ENCODE measurements at regions not wholly inside any gene's neighbourhood (a gene's known extent, or its start where the extent isn't known, plus 50 kb on each side); places are given as distances from the start of the nearest gene placed in this dataset.

DNA sequence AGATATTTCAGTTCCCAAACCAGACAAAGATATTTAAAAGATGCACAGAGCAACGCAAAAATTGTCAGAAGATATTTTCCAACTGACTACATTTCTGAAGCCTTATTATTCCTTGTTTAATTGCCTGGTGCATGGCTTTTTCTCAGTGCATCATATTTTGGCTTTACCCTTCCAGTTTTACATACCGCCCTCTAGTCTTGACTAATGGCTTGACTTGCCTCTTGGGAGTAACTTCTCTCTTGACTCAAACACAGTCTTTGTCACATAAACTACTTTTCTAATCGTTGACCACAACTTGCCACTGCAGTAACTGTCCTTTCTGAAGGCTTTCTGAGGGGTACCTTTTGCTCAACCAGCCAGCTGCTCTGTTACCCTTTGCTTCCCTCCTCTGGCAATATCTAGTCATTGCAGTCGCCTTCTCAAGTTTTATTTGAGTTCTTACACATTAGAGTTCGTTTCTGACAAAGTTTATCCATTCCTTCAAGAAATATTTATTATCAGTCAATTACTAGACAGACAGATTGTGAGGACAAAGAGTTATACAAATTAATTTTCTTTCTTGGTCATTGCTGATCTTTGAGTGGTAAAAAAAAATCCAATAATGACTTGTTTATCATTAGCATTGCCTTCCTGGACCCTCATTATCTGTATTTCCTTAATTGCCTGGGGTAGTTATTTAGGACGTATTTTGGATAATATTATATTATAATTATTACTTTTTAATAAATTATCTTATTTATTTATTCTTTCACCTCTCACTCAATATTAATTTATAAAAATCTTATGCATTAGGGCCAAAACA, 506.9 kb upstream of the PCDH10 start:
- Histone ChIP-seq H4K20me1 (ENCODE audit: insufficient read depth, low read length) (no peaks in the 10 kb centered on the region), H3F3A (ENCODE audit: insufficient read depth, low read length) (no peaks in the 10 kb centered on the region), H3K79me2 (ENCODE audit: insufficient read depth, low read length) (no peaks in the 10 kb centered on the region), H3K4me2 (ENCODE audit: low read length) (0 out of 2 replicates have a peak overlapping the region, but pooled peaks have one; percentile 24), H3K4me3 (ENCODE audit: low read depth, low read length, poor library complexity, severe bottlenecking) (no peak overlapping the region), H3K9me2 (ENCODE audit: low read depth, low read length) (no peaks in the 10 kb centered on the region), H3K9ac (ENCODE audit: low read length) (peak overlapping the region; percentile 2; the same call in 1 of the 2 replicates), H3K27me3 (ENCODE audit: insufficient read depth, low read length) (no peaks in the 10 kb centered on the region), H2AFZ (ENCODE audit: low read length) (peak overlapping the region; percentile 39; the same call in 1 of the 2 replicates), H3K4me1 (ENCODE audit: insufficient read depth, low read length, severe bottlenecking) (peaks cover 22% of the 10 kb centered on the region), H3K36me3 (ENCODE audit: insufficient read depth, low read length) (no peaks in the 10 kb centered on the region; the same call in 1 of the 2 replicates), H3K9me3 (ENCODE audit: low read length) (peaks cover 9% of the 10 kb centered on the region; the same call in 1 of the 2 replicates), H3K27ac (ENCODE audit: low read depth, low read length, poor library complexity, severe bottlenecking) (peak overlapping the region; percentile 50)
- TF ChIP-seq, protein P1, sequence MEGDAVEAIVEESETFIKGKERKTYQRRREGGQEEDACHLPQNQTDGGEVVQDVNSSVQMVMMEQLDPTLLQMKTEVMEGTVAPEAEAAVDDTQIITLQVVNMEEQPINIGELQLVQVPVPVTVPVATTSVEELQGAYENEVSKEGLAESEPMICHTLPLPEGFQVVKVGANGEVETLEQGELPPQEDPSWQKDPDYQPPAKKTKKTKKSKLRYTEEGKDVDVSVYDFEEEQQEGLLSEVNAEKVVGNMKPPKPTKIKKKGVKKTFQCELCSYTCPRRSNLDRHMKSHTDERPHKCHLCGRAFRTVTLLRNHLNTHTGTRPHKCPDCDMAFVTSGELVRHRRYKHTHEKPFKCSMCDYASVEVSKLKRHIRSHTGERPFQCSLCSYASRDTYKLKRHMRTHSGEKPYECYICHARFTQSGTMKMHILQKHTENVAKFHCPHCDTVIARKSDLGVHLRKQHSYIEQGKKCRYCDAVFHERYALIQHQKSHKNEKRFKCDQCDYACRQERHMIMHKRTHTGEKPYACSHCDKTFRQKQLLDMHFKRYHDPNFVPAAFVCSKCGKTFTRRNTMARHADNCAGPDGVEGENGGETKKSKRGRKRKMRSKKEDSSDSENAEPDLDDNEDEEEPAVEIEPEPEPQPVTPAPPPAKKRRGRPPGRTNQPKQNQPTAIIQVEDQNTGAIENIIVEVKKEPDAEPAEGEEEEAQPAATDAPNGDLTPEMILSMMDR (IDR thresholded peaks at IDR 0.05; ENCODE audit: low read length) = peak; percentile 96
- TF ChIP-seq EZH2 (IDR thresholded peaks at IDR 0.05; ENCODE audit: borderline replicate concordance, low read length) = no peak

DNA sequence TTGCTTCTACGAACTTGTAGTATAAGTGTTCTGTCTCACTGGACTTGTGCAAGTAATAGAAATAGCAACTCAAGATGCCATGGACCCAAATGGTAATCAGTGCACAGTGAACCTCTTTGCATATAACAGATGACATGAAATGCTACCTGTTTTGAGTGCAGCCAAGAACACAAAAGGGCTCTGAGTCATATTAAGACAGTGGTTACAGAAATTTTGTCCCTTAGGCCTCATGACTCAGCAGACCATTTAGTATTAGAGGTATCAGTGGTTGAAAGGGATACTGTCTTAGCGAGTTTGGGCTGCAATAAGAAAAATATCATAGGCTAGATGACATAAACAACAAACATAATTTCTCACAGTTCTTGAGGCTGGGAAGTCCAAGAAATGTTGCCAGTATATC, 502.9 kb upstream of the PCDH10 start:
- Histone ChIP-seq H3K9ac (ENCODE audit: low read length) (no peak overlapping the region), H3K9me2 (ENCODE audit: low read depth, low read length) (no peaks in the 10 kb centered on the region)

DNA sequence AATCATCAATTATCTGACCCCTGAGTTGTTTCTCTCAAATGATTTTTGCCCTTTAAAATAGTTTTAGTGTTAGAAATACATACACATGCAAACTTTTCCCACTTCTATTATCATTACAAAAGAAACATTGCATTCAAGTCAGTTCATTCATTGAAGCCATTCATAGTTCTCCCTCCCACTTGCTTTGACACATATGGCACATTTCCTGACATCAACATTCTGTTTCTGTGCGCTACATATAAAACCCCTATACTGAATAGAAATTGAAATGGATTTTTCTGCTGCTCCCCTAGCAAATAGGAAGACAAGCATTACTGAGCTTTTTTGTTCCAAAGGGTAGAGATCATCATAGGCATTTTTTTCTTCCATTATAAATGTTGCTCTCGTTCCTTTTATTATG, 497.9 kb upstream of the PCDH10 start:
- Histone ChIP-seq H2AFZ (ENCODE audit: low read length) (no peak overlapping the region; the same call in 1 of the 2 replicates), H3K27me3 (ENCODE audit: insufficient read depth, low read length) (no peaks in the 10 kb centered on the region), H4K20me1 (ENCODE audit: insufficient read depth, low read length) (no peaks in the 10 kb centered on the region), H3F3A (ENCODE audit: insufficient read depth, low read length) (peaks cover 5% of the 10 kb centered on the region; the same call in 1 of the 2 replicates), H3K9ac (ENCODE audit: low read length) (no peak overlapping the region), H3K9me2 (ENCODE audit: low read depth, low read length) (no peaks in the 10 kb centered on the region), H3K4me1 (ENCODE audit: insufficient read depth, low read length, severe bottlenecking) (no peaks in the 10 kb centered on the region), H3K4me3 (ENCODE audit: low read depth, low read length, poor library complexity, severe bottlenecking) (no peak overlapping the region), H3K4me2 (ENCODE audit: low read length) (no peak overlapping the region), H3K79me2 (ENCODE audit: insufficient read depth, low read length) (no peaks in the 10 kb centered on the region), H3K27ac (ENCODE audit: low read depth, low read length, poor library complexity, severe bottlenecking) (no peak overlapping the region), H3K9me3 (ENCODE audit: low read length) (peaks cover 12% of the 10 kb centered on the region), H3K36me3 (ENCODE audit: insufficient read depth, low read length) (no peaks in the 10 kb centered on the region)
- TF ChIP-seq EZH2 (IDR thresholded peaks at IDR 0.05; ENCODE audit: borderline replicate concordance, low read length) = no peak
- TF ChIP-seq, protein P1 (IDR thresholded peaks at IDR 0.05; ENCODE audit: low read length) = no peak

More for the DNA sequence above, 502.9 kb upstream of the PCDH10 start:
- H3K79me2 ChIP-seq (ENCODE audit: insufficient read depth, low read length) = no peaks in the 10 kb centered on the region
- 0 out of 2 replicates have a peak, but pooled peaks cover under 1% of the 10 kb centered on the region for H3F3A ChIP-seq (ENCODE audit: insufficient read depth, low read length)
- peaks cover 20% of the 10 kb centered on the region for H3K4me1 ChIP-seq (ENCODE audit: insufficient read depth, low read length, severe bottlenecking)
- H3K27ac ChIP-seq (ENCODE audit: low read depth, low read length, poor library complexity, severe bottlenecking) = no peak overlapping the region
- no peak overlapping the region for H3K4me3 ChIP-seq (ENCODE audit: low read depth, low read length, poor library complexity, severe bottlenecking)
- TF ChIP-seq EZH2 (IDR thresholded peaks at IDR 0.05; ENCODE audit: borderline replicate concordance, low read length) = no peak
- TF ChIP-seq, protein P1 (IDR thresholded peaks at IDR 0.05; ENCODE audit: low read length) = no peak
- H2AFZ ChIP-seq (ENCODE audit: low read length) = no peak overlapping the region
- H3K4me2 ChIP-seq (ENCODE audit: low read length) = no peak overlapping the region
- no peaks in the 10 kb centered on the region for H4K20me1 ChIP-seq (ENCODE audit: insufficient read depth, low read length)
- H3K9me3 ChIP-seq (ENCODE audit: low read length) = peaks cover 5% of the 10 kb centered on the region; the same call in 1 of the 2 replicates
- H3K27me3 ChIP-seq (ENCODE audit: insufficient read depth, low read length) = no peaks in the 10 kb centered on the region
- H3K36me3 ChIP-seq (ENCODE audit: insufficient read depth, low read length) = no peaks in the 10 kb centered on the region; the same call in 1 of the 2 replicates
